ENCODE measurements at regions not wholly inside any gene's neighbourhood (a gene's known extent, or its start where the extent isn't known, plus 50 kb on each side); places are given as distances from the start of the nearest gene placed in this dataset.
A peak's percentile ranks its signal among the peaks of the same experiment; 100 is the strongest.

DNA sequence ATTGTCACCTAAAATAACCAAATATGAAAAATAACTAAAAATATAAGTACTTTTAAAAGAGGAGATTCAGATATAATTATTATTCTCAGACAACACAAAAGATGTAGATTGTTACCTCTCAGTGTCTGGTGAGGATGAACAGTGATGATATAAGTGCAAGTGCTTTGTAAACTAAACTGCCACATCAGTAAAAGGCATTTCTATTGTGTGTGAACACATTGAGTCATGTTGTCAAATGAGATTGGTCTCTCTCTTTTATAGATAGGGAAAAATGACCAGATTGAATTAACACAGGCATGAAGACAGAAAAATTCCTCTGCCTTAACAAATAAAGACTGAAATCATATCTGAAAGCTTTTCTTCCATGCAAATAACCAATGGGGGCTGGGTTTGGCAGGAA is 182.4 kb upstream of the TMEFF2 start:
- no peak overlapping the region for H3K4me3 ChIP-seq (ENCODE audit: low read length in 2 of 2)
- H3K4me1 ChIP-seq (ENCODE audit: control insufficient read depth in 2 of 2, insufficient read depth in 2 of 2, low read length in 2 of 2): no peaks in the 10 kb centered on the region
- no peaks in the 10 kb centered on the region for H3K36me3 ChIP-seq (ENCODE audit: control insufficient read depth in 2 of 2, insufficient read depth in 2 of 2, low read length in 1 of 2)
- no peak overlapping the region for H3K27ac ChIP-seq (ENCODE audit: low read depth in 1 of 2, low read length in 1 of 2)
- no peaks in the 10 kb centered on the region for H3K9me3 ChIP-seq (ENCODE audit: control insufficient read depth in 2 of 2, insufficient read depth in 1 of 2, low read length in 1 of 2)
- DNase-seq (ENCODE audit: low read depth in 6 of 9, low spot score in 9 of 9): peak in 1 of 9 donors; percentile 1
- H3K27me3 ChIP-seq (ENCODE audit: control insufficient read depth in 2 of 2, insufficient read depth in 1 of 2, low read length in 1 of 2): no peaks in the 10 kb centered on the region

- WGBS: 97% methylated on average over 2 of the region's 2 CpGs
- no peak overlapping the region for H3K4me3 ChIP-seq (ENCODE audit: low read length in 2 of 2)
- H3K27me3 ChIP-seq (ENCODE audit: control insufficient read depth in 2 of 2, insufficient read depth in 1 of 2, low read length in 1 of 2): no peaks in the 10 kb centered on the region
- no peak for DNase-seq (ENCODE audit: low read depth in 6 of 9, low spot score in 9 of 9)
- no peaks in the 10 kb centered on the region for H3K9me3 ChIP-seq (ENCODE audit: control insufficient read depth in 2 of 2, insufficient read depth in 1 of 2, low read length in 1 of 2)
- no peaks in the 10 kb centered on the region for H3K36me3 ChIP-seq (ENCODE audit: control insufficient read depth in 2 of 2, insufficient read depth in 2 of 2, low read length in 1 of 2)
- H3K4me1 ChIP-seq (ENCODE audit: control insufficient read depth in 2 of 2, insufficient read depth in 2 of 2, low read length in 2 of 2): no peaks in the 10 kb centered on the region
- no peak overlapping the region for H3K27ac ChIP-seq (ENCODE audit: low read depth in 1 of 2, low read length in 1 of 2)
Observed at GRCh38 chr2:192373754-192374153, 179.0 kb upstream of the TMEFF2 start.

GRCh38 chr2:192373221-192373620 is 178.5 kb upstream of the TMEFF2 start:
- H3K9me3 ChIP-seq (ENCODE audit: control insufficient read depth in 2 of 2, insufficient read depth in 1 of 2, low read length in 1 of 2): no peaks in the 10 kb centered on the region
- 95% methylated on average over 6 of the region's 6 CpGs for WGBS
- H3K36me3 ChIP-seq (ENCODE audit: control insufficient read depth in 2 of 2, insufficient read depth in 2 of 2, low read length in 1 of 2): no peaks in the 10 kb centered on the region
- no peak for DNase-seq (ENCODE audit: low read depth in 6 of 9, low spot score in 9 of 9)
- no peaks in the 10 kb centered on the region for H3K27me3 ChIP-seq (ENCODE audit: control insufficient read depth in 2 of 2, insufficient read depth in 1 of 2, low read length in 1 of 2)
- no peak overlapping the region for H3K4me3 ChIP-seq (ENCODE audit: low read length in 2 of 2)
- no peak overlapping the region for H3K27ac ChIP-seq (ENCODE audit: low read depth in 1 of 2, low read length in 1 of 2)
- no peaks in the 10 kb centered on the region for H3K4me1 ChIP-seq (ENCODE audit: control insufficient read depth in 2 of 2, insufficient read depth in 2 of 2, low read length in 2 of 2)

GRCh38 chr2:192369969-192370368 is 175.2 kb upstream of the TMEFF2 start:
- 94% methylated on average over 3 of the region's 3 CpGs for WGBS
- no peak overlapping the region for H3K4me3 ChIP-seq (ENCODE audit: low read length in 2 of 2)
- no peaks in the 10 kb centered on the region for H3K27me3 ChIP-seq (ENCODE audit: control insufficient read depth in 2 of 2, insufficient read depth in 1 of 2, low read length in 1 of 2)
- H3K27ac ChIP-seq (ENCODE audit: low read depth in 1 of 2, low read length in 1 of 2): no peak overlapping the region
- no peaks in the 10 kb centered on the region for H3K4me1 ChIP-seq (ENCODE audit: control insufficient read depth in 2 of 2, insufficient read depth in 2 of 2, low read length in 2 of 2)
- no peak for DNase-seq (ENCODE audit: low read depth in 6 of 9, low spot score in 9 of 9)
- H3K9me3 ChIP-seq (ENCODE audit: control insufficient read depth in 2 of 2, insufficient read depth in 1 of 2, low read length in 1 of 2): no peaks in the 10 kb centered on the region
- no peaks in the 10 kb centered on the region for H3K36me3 ChIP-seq (ENCODE audit: control insufficient read depth in 2 of 2, insufficient read depth in 2 of 2, low read length in 1 of 2)

DNA sequence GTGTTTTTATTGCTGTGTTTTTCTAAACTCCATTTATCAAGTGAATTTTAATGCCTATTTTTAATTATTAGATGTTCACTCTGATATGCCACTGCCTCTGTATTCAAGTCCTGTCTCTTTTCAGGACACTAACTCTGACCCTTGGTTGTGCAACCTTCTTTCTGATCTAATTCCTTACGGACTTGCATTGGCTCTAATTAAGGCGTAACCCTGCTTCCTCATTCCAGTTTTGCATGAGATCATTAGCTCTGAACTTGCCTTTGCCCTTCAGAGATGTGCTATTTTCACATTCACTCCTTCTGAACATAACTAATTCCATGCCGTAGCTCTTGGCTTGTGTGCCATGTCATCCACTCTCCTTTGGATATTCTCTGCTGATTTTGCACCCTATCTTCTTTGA is 162.5 kb upstream of the TMEFF2 start:
- DNase-seq (ENCODE audit: low read depth in 6 of 9, low spot score in 9 of 9): no peak
- Histone ChIP-seq H3K4me1 (ENCODE audit: control insufficient read depth in 2 of 2, insufficient read depth in 2 of 2, low read length in 2 of 2) (no peaks in the 10 kb centered on the region), H3K27me3 (ENCODE audit: control insufficient read depth in 2 of 2, insufficient read depth in 1 of 2, low read length in 1 of 2) (no peaks in the 10 kb centered on the region), H3K27ac (ENCODE audit: low read depth in 1 of 2, low read length in 1 of 2) (no peak overlapping the region), H3K4me3 (ENCODE audit: low read length in 2 of 2) (no peak overlapping the region), H3K36me3 (ENCODE audit: control insufficient read depth in 2 of 2, insufficient read depth in 2 of 2, low read length in 1 of 2) (no peaks in the 10 kb centered on the region), H3K9me3 (ENCODE audit: control insufficient read depth in 2 of 2, insufficient read depth in 1 of 2, low read length in 1 of 2) (no peaks in the 10 kb centered on the region)
- 96% methylated on average over 3 of the region's 3 CpGs for WGBS

GRCh38 chr2:192354512-192355244 is 159.9 kb upstream of the TMEFF2 start:
- H3K27ac ChIP-seq (ENCODE audit: low read depth in 1 of 2, low read length in 1 of 2): no peak overlapping the region
- WGBS: 90% methylated on average over 3 of the region's 3 CpGs
- no peaks in the 10 kb centered on the region for H3K36me3 ChIP-seq (ENCODE audit: control insufficient read depth in 2 of 2, insufficient read depth in 2 of 2, low read length in 1 of 2)
- H3K9me3 ChIP-seq (ENCODE audit: control insufficient read depth in 2 of 2, insufficient read depth in 1 of 2, low read length in 1 of 2): no peaks in the 10 kb centered on the region
- DNase-seq (ENCODE audit: low read depth in 6 of 9, low spot score in 9 of 9): no peak
- H3K27me3 ChIP-seq (ENCODE audit: control insufficient read depth in 2 of 2, insufficient read depth in 1 of 2, low read length in 1 of 2): no peaks in the 10 kb centered on the region
- no peaks in the 10 kb centered on the region for H3K4me1 ChIP-seq (ENCODE audit: control insufficient read depth in 2 of 2, insufficient read depth in 2 of 2, low read length in 2 of 2)
- no peak overlapping the region for H3K4me3 ChIP-seq (ENCODE audit: low read length in 2 of 2)

DNA sequence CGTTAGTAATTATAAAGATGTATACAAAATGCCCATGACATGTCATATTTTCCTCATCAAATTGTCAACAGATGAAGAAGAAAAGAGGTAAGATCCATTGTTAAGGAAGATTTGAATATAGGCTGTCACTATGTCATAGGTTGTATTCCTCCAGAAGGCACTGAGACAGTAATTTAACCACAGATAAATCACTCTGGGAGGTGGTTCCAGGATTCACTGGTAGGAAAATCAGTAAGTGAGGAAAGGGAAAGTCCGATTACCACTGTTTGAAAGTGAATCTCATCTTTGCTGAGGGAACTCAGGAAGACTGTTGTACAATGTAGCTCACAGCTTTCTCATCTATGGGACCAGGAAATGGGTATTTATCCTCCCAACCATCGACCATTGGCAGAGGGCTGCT is 152.8 kb upstream of the TMEFF2 start:
- Histone ChIP-seq H3K27ac (ENCODE audit: low read depth in 1 of 2, low read length in 1 of 2) (no peak overlapping the region), H3K4me3 (ENCODE audit: low read length in 2 of 2) (no peak overlapping the region), H3K36me3 (ENCODE audit: control insufficient read depth in 2 of 2, insufficient read depth in 2 of 2, low read length in 1 of 2) (no peaks in the 10 kb centered on the region), H3K9me3 (ENCODE audit: control insufficient read depth in 2 of 2, insufficient read depth in 1 of 2, low read length in 1 of 2) (no peaks in the 10 kb centered on the region), H3K27me3 (ENCODE audit: control insufficient read depth in 2 of 2, insufficient read depth in 1 of 2, low read length in 1 of 2) (no peaks in the 10 kb centered on the region), H3K4me1 (ENCODE audit: control insufficient read depth in 2 of 2, insufficient read depth in 2 of 2, low read length in 2 of 2) (no peaks in the 10 kb centered on the region)
- 85% methylated on average over 3 of the region's 3 CpGs for WGBS
- DNase-seq (ENCODE audit: low read depth in 6 of 9, low spot score in 9 of 9): no peak

GRCh38 chr2:192345287-192345686 is 150.6 kb upstream of the TMEFF2 start:
- no peaks in the 10 kb centered on the region for H3K4me1 ChIP-seq (ENCODE audit: control insufficient read depth in 2 of 2, insufficient read depth in 2 of 2, low read length in 2 of 2)
- DNase-seq (ENCODE audit: low read depth in 6 of 9, low spot score in 9 of 9): no peak
- 92% methylated on average over 2 of the region's 2 CpGs for WGBS
- no peaks in the 10 kb centered on the region for H3K27me3 ChIP-seq (ENCODE audit: control insufficient read depth in 2 of 2, insufficient read depth in 1 of 2, low read length in 1 of 2)
- H3K4me3 ChIP-seq (ENCODE audit: low read length in 2 of 2): no peak overlapping the region
- no peaks in the 10 kb centered on the region for H3K36me3 ChIP-seq (ENCODE audit: control insufficient read depth in 2 of 2, insufficient read depth in 2 of 2, low read length in 1 of 2)
- H3K9me3 ChIP-seq (ENCODE audit: control insufficient read depth in 2 of 2, insufficient read depth in 1 of 2, low read length in 1 of 2): no peaks in the 10 kb centered on the region
- H3K27ac ChIP-seq (ENCODE audit: low read depth in 1 of 2, low read length in 1 of 2): no peak overlapping the region

GRCh38 chr2:192333642-192334041 is 138.9 kb upstream of the TMEFF2 start:
- no peaks in the 10 kb centered on the region for H3K9me3 ChIP-seq (ENCODE audit: control insufficient read depth in 2 of 2, insufficient read depth in 1 of 2, low read length in 1 of 2)
- no peaks in the 10 kb centered on the region for H3K27me3 ChIP-seq (ENCODE audit: control insufficient read depth in 2 of 2, insufficient read depth in 1 of 2, low read length in 1 of 2)
- WGBS: 95% methylated on average over 6 of the region's 6 CpGs
- H3K4me1 ChIP-seq (ENCODE audit: control insufficient read depth in 2 of 2, insufficient read depth in 2 of 2, low read length in 2 of 2): no peaks in the 10 kb centered on the region
- H3K4me3 ChIP-seq (ENCODE audit: low read length in 2 of 2): no peak overlapping the region
- H3K27ac ChIP-seq (ENCODE audit: low read depth in 1 of 2, low read length in 1 of 2): no peak overlapping the region
- DNase-seq (ENCODE audit: low read depth in 6 of 9, low spot score in 9 of 9): no peak
- no peaks in the 10 kb centered on the region for H3K36me3 ChIP-seq (ENCODE audit: control insufficient read depth in 2 of 2, insufficient read depth in 2 of 2, low read length in 1 of 2)

All from thymus (tissue), 11 donors.